ENCODE measurements at regions not wholly inside any gene's neighbourhood (a gene's known extent, or its start where the extent isn't known, plus 50 kb on each side); places are given as distances from the start of the nearest gene placed in this dataset.

GRCh38 chr12:94812345-94812744 lies 162.0 kb upstream of the TMCC3 start:
- no peak for TF ChIP-seq CTCF (IDR thresholded peaks at IDR 0.05; ENCODE audit: extremely low read depth in 1 of 2, insufficient read depth in 1 of 2, low read depth in 1 of 2, low read length in 2 of 2)
- no peak for TF ChIP-seq POLR2A (IDR thresholded peaks at IDR 0.05; ENCODE audit: low read depth, low read length)
- TF ChIP-seq MYC (IDR thresholded peaks at IDR 0.05; ENCODE audit: low read depth, low read length): no peak
- no peak for TF ChIP-seq POLR2AphosphoS5 (IDR thresholded peaks at IDR 0.05; ENCODE audit: insufficient read depth, low read depth, low read length)
- no peak for TF ChIP-seq EZH2 (IDR thresholded peaks at IDR 0.05; ENCODE audit: borderline replicate concordance, low read depth, low read length, severe bottlenecking)
- TF ChIP-seq FOS (IDR thresholded peaks at IDR 0.05; ENCODE audit: borderline replicate concordance, insufficient read depth, low read length): no peak
- no peak for TF ChIP-seq GATA2 (IDR thresholded peaks at IDR 0.05; ENCODE audit: insufficient read depth, insufficient read length, low read depth, low read length)
